Peyer's patch (tissue), 4 donors: ENCODE measurements at regions not wholly inside any gene's neighbourhood (a gene's known extent, or its start where the extent isn't known, plus 50 kb on each side); places are given as distances from the start of the nearest gene placed in this dataset.

ENCODE experiments used
- DNase-seq, 3 donors: peaks; one replicate each; pipeline ENCODE4 v3.0.0-alpha.2; 2017 to 2019
- H3K27ac ChIP-seq, 4 donors: fragments of 200-600 bp; sonication (generic); one replicate each; pipeline ENCODE4 v1.5.1; 2016 to 2019
- H3K27me3 ChIP-seq, 2 donors: fragments of 200-600 bp; sonication (generic); one replicate each; pipeline ENCODE4 v1.5.1; 2019
- H3K36me3 ChIP-seq, 3 donors: fragments of 200-600 bp; sonication (generic); one replicate each; pipeline ENCODE4 v1.5.1; 2016 to 2019
- H3K4me1 ChIP-seq, 4 donors: fragments of 200-600 bp; sonication (generic); one replicate each; pipeline ENCODE4 v1.5.1; 2016 to 2019
- H3K4me3 ChIP-seq, 4 donors: fragments of 200-600 bp; sonication (generic); 1 replicate in 3 of 4; 2 replicates in 1 of 4; pipeline ENCODE4 v1.5.1; 2016 to 2019; ENCODE audit warnings: mild to moderate bottlenecking in 1 of 4
- H3K9me3 ChIP-seq, 4 donors: fragments of 200-600 bp; sonication (generic); one replicate each; pipeline ENCODE4 v1.5.1; 2016 to 2019; ENCODE audit warnings: mild to moderate bottlenecking in 1 of 4
- POLR2A ChIP-seq, 2 donors: fragments of 450-650 bp; IDR thresholded peaks; one replicate each; pipeline ENCODE4 v1.5.1; 2017; ENCODE audit warnings: antibody characterized with exemption in 2 of 2, mild to moderate bottlenecking in 2 of 2, moderate library complexity in 2 of 2
- TF ChIP-seq, protein P1 (sequence below), 6 experiments: fragments of 450-650 bp in 4 of 6; fragments of 200-600 bp in 2 of 6; sonication (generic) in 1 of 6; IDR thresholded peaks; one replicate each; pipeline ENCODE4 v1.5.1; 2017 to 2019; ENCODE audit warnings: antibody characterized with exemption in 6 of 6, mild to moderate bottlenecking in 3 of 6, moderate library complexity in 1 of 6

DNA sequence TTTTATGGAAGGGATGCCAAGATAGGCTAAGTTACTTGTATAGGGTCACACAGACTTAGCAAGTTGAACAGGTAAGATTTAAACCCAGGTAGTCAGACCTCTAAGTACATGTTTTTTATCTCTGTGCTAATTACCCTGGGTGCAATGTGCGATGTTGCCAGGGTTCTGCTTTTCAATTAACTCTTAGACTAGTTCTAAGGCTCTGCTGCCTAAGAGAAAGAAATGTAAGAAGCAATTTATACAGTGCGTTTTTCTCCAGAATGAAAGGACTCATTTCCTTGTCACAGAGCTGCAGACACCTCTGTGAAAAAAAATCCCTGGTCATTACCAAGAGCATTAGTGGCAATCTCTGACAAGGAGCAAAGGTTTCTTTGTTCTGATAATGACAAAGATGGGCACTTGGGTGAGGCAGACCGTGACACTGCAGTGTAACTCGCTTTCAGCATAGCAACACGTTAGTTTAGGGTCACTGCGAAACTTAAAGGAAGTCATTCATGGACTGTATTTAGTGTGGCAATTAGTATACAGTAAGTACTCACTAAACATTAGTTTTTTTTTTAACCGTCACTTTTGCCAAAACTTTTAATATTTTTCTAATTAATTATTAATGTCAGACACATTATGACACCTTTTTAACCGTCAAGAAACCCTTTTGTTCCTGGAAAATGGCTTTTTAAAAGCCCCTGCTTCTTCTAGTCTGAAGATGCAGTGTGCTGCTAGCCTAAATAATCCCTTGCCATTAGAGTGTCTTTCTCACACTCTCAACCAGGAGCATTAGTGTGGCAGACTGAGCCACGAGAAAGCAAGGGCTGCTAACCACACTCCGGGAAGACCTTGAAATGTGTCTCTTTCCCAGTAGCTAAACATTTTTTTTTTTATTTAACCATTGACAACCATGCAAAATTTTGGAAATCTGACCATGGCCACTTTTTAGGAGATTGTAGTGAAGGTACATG, 520.0 kb upstream of the C9orf72 start:
- TF ChIP-seq, protein P1, sequence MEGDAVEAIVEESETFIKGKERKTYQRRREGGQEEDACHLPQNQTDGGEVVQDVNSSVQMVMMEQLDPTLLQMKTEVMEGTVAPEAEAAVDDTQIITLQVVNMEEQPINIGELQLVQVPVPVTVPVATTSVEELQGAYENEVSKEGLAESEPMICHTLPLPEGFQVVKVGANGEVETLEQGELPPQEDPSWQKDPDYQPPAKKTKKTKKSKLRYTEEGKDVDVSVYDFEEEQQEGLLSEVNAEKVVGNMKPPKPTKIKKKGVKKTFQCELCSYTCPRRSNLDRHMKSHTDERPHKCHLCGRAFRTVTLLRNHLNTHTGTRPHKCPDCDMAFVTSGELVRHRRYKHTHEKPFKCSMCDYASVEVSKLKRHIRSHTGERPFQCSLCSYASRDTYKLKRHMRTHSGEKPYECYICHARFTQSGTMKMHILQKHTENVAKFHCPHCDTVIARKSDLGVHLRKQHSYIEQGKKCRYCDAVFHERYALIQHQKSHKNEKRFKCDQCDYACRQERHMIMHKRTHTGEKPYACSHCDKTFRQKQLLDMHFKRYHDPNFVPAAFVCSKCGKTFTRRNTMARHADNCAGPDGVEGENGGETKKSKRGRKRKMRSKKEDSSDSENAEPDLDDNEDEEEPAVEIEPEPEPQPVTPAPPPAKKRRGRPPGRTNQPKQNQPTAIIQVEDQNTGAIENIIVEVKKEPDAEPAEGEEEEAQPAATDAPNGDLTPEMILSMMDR (IDR thresholded peaks at IDR 0.05), result no peak
- no peak for TF ChIP-seq POLR2A (IDR thresholded peaks at IDR 0.05)
- Histone ChIP-seq H3K9me3 (no peaks in the 10 kb centered on the region), H3K27ac (no peak overlapping the region), H3K27me3 (no peaks in the 10 kb centered on the region), H3K4me1 (no peaks in the 10 kb centered on the region), H3K4me3 (no peak overlapping the region), H3K36me3 (no peaks in the 10 kb centered on the region)
- no peak for DNase-seq

DNA sequence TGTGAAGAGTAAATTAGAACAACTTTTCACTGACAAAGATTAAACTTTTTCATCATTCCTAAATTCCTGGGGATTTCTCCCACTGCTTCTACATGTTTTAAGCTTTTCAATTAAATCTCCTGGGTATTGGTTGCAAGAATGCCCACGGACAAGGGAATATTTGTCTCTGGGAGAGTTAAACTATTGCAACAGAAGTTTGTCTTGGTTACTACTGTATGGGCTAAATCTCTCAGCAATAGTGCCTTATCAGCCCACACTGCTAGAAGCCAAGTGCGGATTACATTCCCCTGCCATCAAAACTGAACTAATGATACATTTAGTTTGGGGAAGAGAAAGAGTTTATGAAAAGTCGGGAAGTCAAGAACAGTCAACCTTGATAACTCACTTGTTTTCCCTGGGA, 528.2 kb upstream of the C9orf72 start:
- no peak overlapping the region for H3K27ac ChIP-seq
- TF ChIP-seq, protein P1 (IDR thresholded peaks at IDR 0.05), result no peak
- no peak for TF ChIP-seq POLR2A (IDR thresholded peaks at IDR 0.05)

DNA sequence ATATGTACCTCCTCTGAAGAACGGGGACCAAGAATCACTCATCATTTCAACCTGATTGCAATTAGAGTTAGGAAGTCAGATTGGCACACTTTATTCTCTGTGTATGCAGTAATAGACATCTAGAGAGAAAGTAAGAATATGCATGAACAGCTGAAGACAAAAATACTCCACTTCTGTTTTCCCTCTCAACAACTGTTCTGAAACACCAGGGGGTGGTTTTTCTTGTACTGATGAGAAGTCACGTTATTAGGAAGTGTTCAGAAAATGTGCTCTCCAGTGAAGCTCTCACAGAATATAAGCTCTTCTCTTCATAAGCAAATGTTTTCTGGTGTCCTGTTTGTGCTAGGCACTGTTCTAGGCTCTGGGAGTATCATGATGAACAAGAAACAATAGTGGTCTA, 531.7 kb upstream of the C9orf72 start:
- Histone ChIP-seq H3K4me3 (no peak overlapping the region), H3K4me1 (no peaks in the 10 kb centered on the region), H3K27me3 (no peaks in the 10 kb centered on the region), H3K9me3 (no peaks in the 10 kb centered on the region), H3K36me3 (no peaks in the 10 kb centered on the region), H3K27ac (no peak overlapping the region)
- no peak for DNase-seq
- TF ChIP-seq POLR2A (IDR thresholded peaks at IDR 0.05), result no peak
- TF ChIP-seq, protein P1 (IDR thresholded peaks at IDR 0.05), result no peak

More for the DNA sequence above, 528.2 kb upstream of the C9orf72 start:
- Histone ChIP-seq H3K4me1 (no peaks in the 10 kb centered on the region), H3K27me3 (no peaks in the 10 kb centered on the region), H3K4me3 (no peak overlapping the region), H3K9me3 (no peaks in the 10 kb centered on the region), H3K36me3 (no peaks in the 10 kb centered on the region)
- no peak for DNase-seq

DNA sequence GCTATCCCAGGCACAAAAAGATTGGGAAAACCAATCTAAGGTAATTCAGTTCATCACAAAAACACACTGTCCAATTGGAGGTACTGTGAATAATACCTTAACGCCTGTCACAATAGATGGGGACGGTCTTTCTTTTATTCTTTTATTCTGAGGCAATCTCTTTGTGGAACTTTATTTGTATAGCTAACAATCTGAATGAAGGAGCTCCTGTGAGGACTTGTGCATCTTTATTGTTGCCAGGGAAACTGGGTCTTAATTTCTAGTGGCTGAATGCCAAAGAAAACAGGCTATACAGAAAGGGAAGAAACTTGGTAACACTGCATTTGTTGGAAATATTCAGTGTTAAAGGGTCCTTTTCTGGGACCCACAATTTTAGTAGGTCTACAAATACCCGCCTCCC, 546.9 kb upstream of the C9orf72 start:
- no peak overlapping the region for H3K27ac ChIP-seq
- no peaks in the 10 kb centered on the region for H3K27me3 ChIP-seq
- no peaks in the 10 kb centered on the region for H3K4me1 ChIP-seq
- H3K9me3 ChIP-seq, result no peaks in the 10 kb centered on the region
- H3K36me3 ChIP-seq, result no peaks in the 10 kb centered on the region
- H3K4me3 ChIP-seq, result no peak overlapping the region
- TF ChIP-seq POLR2A (IDR thresholded peaks at IDR 0.05), result no peak
- TF ChIP-seq, protein P1 (IDR thresholded peaks at IDR 0.05), result no peak
- DNase-seq, result no peak

DNA sequence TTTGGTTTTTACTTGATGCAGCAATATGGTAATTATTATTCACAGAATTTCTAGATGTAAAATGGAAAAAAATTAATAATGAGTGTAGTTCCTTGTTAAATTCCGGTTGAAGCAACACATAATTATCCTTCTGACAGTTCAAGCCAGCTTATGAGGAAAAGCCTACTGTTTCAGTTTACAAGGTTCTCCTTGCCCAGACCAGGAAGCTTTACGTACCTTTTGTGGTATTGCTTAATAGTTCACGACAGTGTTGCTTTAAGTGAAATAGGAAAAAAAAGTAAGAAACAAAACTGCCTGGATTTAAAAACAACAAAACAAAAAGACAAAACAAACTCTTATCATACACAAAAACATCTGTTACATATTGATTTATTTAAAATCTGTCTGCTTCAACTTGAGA, 547.3 kb upstream of the C9orf72 start:
- Histone ChIP-seq H3K4me3 (no peak overlapping the region), H3K4me1 (no peaks in the 10 kb centered on the region), H3K27ac (no peak overlapping the region), H3K36me3 (no peaks in the 10 kb centered on the region), H3K9me3 (no peaks in the 10 kb centered on the region), H3K27me3 (no peaks in the 10 kb centered on the region)
- no peak for DNase-seq
- TF ChIP-seq, protein P1 (IDR thresholded peaks at IDR 0.05), result no peak
- TF ChIP-seq POLR2A (IDR thresholded peaks at IDR 0.05), result no peak
